HEK293 (cell line): ENCODE measurements at regions not wholly inside any gene's neighbourhood (a gene's known extent, or its start where the extent isn't known, plus 50 kb on each side); places are given as distances from the start of the nearest gene placed in this dataset.

ENCODE experiments used
- MZF1 ChIP-seq: fragments of 450-650 bp; formaldehyde crosslinking; IDR thresholded peaks from 2 replicates; pipeline ENCODE4 v1.5.1; 2017; ENCODE audit warnings: missing biosample characterization, missing genetic modification characterization, borderline replicate concordance
- ZNF24 ChIP-seq: fragments of 450-650 bp; formaldehyde crosslinking; IDR thresholded peaks from 2 replicates; pipeline ENCODE4 v1.5.1; 2016; ENCODE audit warnings: missing biosample characterization, missing genetic modification characterization
- ZNF274 ChIP-seq, 2 experiments: fragments of 200-500 bp in 1 of 2; fragments of 450-650 bp in 1 of 2; sonication (Bioruptor generic) in 1 of 2; formaldehyde crosslinking in 1 of 2; IDR thresholded peaks; 2 replicates each; pipeline versions ENCODE4 v1.5.1 to v1.6.1; 2014 to 2016; ENCODE audit warnings: borderline replicate concordance in 1 of 2, inconsistent platforms in 1 of 2, low read length in 1 of 2, missing biosample characterization in 1 of 2, missing genetic modification characterization in 1 of 2
- ZNF354C ChIP-seq: fragments of 450-650 bp; formaldehyde crosslinking; IDR thresholded peaks from 2 replicates; pipeline ENCODE4 v1.5.1; 2016; ENCODE audit warnings: missing biosample characterization, missing genetic modification characterization, low read depth, borderline replicate concordance
- TF ChIP-seq, protein P1 (sequence below): fragments of 450-650 bp; formaldehyde crosslinking; IDR thresholded peaks from 2 replicates; pipeline ENCODE4 v1.5.1; 2016; ENCODE audit warnings: missing biosample characterization, missing genetic modification characterization
- TF ChIP-seq, protein P2 (sequence below): fragments of 450-650 bp; formaldehyde crosslinking; optimal IDR thresholded peaks from 2 replicates; pipeline ENCODE3; 2016; ENCODE audit warnings: missing biosample characterization, mild to moderate bottlenecking, missing genetic modification characterization
- TF ChIP-seq, protein P3 (sequence below): fragments of 450-650 bp; formaldehyde crosslinking; IDR thresholded peaks from 2 replicates; pipeline ENCODE4 v1.5.1; 2016; ENCODE audit warnings: missing biosample characterization, missing genetic modification characterization

DNA sequence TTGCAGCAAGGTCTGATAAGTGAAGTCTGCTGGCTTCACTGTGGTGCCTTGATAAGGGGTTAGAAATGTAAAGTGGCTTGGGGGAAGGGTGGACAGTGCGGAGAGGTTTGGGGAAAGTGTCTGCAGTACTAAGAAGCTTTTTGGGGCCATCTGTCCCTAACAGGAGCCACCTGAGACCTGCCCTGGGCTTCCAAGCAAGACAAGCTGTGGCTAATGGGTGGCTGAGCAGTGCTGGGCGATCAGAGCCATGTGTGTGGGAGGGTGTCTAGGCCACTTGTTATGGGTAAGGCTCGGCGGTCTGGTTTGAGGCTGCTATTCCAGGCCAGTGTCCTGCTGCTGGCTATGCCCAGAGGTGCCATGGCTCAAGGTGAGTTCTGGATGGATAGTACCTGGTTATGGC lies 185.4 kb upstream of the MTMR8 start:
- TF ChIP-seq, protein P1, sequence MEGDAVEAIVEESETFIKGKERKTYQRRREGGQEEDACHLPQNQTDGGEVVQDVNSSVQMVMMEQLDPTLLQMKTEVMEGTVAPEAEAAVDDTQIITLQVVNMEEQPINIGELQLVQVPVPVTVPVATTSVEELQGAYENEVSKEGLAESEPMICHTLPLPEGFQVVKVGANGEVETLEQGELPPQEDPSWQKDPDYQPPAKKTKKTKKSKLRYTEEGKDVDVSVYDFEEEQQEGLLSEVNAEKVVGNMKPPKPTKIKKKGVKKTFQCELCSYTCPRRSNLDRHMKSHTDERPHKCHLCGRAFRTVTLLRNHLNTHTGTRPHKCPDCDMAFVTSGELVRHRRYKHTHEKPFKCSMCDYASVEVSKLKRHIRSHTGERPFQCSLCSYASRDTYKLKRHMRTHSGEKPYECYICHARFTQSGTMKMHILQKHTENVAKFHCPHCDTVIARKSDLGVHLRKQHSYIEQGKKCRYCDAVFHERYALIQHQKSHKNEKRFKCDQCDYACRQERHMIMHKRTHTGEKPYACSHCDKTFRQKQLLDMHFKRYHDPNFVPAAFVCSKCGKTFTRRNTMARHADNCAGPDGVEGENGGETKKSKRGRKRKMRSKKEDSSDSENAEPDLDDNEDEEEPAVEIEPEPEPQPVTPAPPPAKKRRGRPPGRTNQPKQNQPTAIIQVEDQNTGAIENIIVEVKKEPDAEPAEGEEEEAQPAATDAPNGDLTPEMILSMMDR (tag by site-specific recombination), result no peak
- TF ChIP-seq ZNF24 (tag by site-specific recombination), result no peak
- no peak for TF ChIP-seq MZF1 (tag by site-specific recombination)
- no peak for TF ChIP-seq ZNF274 (IDR thresholded peaks at IDR 0.05; ENCODE audit: low read length)
- TF ChIP-seq ZNF274 (tag by site-specific recombination; IDR thresholded peaks at IDR 0.05; ENCODE audit: borderline replicate concordance), result no peak
- TF ChIP-seq ZNF354C, result no peak
- TF ChIP-seq, protein P2, sequence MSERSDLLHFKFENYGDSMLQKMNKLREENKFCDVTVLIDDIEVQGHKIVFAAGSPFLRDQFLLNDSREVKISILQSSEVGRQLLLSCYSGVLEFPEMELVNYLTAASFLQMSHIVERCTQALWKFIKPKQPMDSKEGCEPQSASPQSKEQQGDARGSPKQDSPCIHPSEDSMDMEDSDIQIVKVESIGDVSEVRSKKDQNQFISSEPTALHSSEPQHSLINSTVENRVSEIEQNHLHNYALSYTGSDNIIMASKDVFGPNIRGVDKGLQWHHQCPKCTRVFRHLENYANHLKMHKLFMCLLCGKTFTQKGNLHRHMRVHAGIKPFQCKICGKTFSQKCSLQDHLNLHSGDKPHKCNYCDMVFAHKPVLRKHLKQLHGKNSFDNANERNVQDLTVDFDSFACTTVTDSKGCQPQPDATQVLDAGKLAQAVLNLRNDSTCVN, result no peak
- TF ChIP-seq, protein P3, sequence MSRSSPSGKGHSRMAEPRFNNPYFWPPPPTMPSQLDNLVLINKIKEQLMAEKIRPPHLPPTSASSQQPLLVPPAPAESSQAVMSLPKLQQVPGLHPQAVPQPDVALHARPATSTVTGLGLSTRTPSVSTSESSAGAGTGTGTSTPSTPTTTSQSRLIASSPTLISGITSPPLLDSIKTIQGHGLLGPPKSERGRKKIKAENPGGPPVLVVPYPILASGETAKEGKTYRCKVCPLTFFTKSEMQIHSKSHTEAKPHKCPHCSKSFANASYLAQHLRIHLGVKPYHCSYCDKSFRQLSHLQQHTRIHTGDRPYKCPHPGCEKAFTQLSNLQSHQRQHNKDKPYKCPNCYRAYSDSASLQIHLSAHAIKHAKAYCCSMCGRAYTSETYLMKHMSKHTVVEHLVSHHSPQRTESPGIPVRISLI (tag by site-specific recombination), result no peak
